ENCODE measurements at regions not wholly inside any gene's neighbourhood (a gene's known extent, or its start where the extent isn't known, plus 50 kb on each side); places are given as distances from the start of the nearest gene placed in this dataset.

DNA sequence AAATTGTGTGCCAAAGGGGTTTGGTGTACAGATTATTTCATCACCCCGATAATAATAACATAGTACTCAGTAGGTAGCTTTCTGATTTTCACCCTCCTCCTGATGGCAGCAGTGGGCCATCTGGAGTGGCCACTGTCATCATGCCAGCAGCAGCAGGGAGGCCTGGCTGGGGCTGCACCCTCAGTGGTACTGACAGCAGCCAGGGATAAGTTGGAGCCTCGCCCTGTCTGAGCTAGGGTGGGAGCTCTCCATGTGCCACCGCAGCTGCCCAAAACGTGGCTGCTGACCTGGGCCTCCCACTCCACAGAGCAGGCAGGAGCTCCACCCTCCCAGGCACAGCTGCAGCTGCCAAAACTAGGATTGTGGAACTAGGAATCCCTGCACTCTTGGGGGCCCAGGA is 700.8 kb upstream of the KCND2 start:
- Histone ChIP-seq H3K27ac (ENCODE audit: control insufficient read depth, insufficient read depth) (no peak overlapping the region), H3K9ac (ENCODE audit: control insufficient read depth, insufficient read depth, low read length) (no peak overlapping the region), H3K4me3 (no peak overlapping the region), H3K79me2 (ENCODE audit: control insufficient read depth, insufficient read depth, low read length) (no peaks in the 10 kb centered on the region), H3K4me1 (ENCODE audit: control insufficient read depth, insufficient read depth, low read length) (no peaks in the 10 kb centered on the region), H3K36me3 (ENCODE audit: control insufficient read depth in 2 of 2, insufficient read depth in 2 of 2, low read length in 1 of 2) (no peaks in the 10 kb centered on the region), H3K9me3 (replicated peaks; ENCODE audit: control insufficient read depth, insufficient read depth, low read length) (no peaks in the 10 kb centered on the region), H3K27me3 (replicated peaks in 1 of 2; ENCODE audit: control insufficient read depth in 2 of 2, insufficient read depth in 2 of 2, low read length in 1 of 2) (no peaks in the 10 kb centered on the region), H2AFZ (ENCODE audit: control insufficient read depth, low read depth, low read length) (no peak overlapping the region), H3K4me2 (ENCODE audit: control insufficient read depth, insufficient read depth) (no peak overlapping the region), H4K20me1 (ENCODE audit: control insufficient read depth, insufficient read depth) (no peaks in the 10 kb centered on the region)
- in situ Hi-C loops (cut with MboI), result no loop called here
- 11% methylated on average over 4 of the region's 4 CpGs for WGBS (ENCODE audit: insufficient coverage, insufficient replicate concordance, low lambda C conversion rate, missing lambda C conversion rate)
- POLR2A ChIA-PET, result no interaction called here
- SMC1A ChIA-PET (ENCODE audit: uncharacterized antibody, unreplicated experiment), result no interaction called here
- no peak for DNase-seq (ENCODE audit: low read depth, low spot score)
- no peak for FAIRE-seq
- TF ChIP-seq NR2C1 (IDR thresholded peaks at IDR 0.05) (no peak), IRF4 (IDR thresholded peaks at IDR 0.05; ENCODE audit: low read depth, low read length) (no peak), NKRF (conservative IDR thresholded peaks at IDR 0.05) (no peak), TARDBP (IDR thresholded peaks at IDR 0.05; ENCODE audit: borderline replicate concordance) (no peak), SMAD5 (IDR thresholded peaks at IDR 0.05; ENCODE audit: low read depth) (no peak), TCF7 (IDR thresholded peaks at IDR 0.05; ENCODE audit: borderline replicate concordance) (no peak), CBX3 (IDR thresholded peaks at IDR 0.05; ENCODE audit: borderline replicate concordance, low read depth) (no peak), EGR1 (IDR thresholded peaks at IDR 0.05; ENCODE audit: borderline replicate concordance in 1 of 2, low read depth in 2 of 2, low read length in 2 of 2) (no peak), RCOR1 (conservative IDR thresholded peaks at IDR 0.05; ENCODE audit: low read depth, low read length) (no peak), TBL1XR1 (IDR thresholded peaks at IDR 0.05; ENCODE audit: low read depth, low read length) (no peak), GABPA (IDR thresholded peaks at IDR 0.05; ENCODE audit: low read depth) (no peak)
- TF ChIP-seq, protein P1, sequence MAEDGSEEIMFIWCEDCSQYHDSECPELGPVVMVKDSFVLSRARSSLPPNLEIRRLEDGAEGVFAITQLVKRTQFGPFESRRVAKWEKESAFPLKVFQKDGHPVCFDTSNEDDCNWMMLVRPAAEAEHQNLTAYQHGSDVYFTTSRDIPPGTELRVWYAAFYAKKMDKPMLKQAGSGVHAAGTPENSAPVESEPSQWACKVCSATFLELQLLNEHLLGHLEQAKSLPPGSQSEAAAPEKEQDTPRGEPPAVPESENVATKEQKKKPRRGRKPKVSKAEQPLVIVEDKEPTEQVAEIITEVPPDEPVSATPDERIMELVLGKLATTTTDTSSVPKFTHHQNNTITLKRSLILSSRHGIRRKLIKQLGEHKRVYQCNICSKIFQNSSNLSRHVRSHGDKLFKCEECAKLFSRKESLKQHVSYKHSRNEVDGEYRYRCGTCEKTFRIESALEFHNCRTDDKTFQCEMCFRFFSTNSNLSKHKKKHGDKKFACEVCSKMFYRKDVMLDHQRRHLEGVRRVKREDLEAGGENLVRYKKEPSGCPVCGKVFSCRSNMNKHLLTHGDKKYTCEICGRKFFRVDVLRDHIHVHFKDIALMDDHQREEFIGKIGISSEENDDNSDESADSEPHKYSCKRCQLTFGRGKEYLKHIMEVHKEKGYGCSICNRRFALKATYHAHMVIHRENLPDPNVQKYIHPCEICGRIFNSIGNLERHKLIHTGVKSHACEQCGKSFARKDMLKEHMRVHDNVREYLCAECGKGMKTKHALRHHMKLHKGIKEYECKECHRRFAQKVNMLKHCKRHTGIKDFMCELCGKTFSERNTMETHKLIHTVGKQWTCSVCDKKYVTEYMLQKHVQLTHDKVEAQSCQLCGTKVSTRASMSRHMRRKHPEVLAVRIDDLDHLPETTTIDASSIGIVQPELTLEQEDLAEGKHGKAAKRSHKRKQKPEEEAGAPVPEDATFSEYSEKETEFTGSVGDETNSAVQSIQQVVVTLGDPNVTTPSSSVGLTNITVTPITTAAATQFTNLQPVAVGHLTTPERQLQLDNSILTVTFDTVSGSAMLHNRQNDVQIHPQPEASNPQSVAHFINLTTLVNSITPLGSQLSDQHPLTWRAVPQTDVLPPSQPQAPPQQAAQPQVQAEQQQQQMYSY (CRISPR knock-in tag; IDR thresholded peaks at IDR 0.05), result no peak
- TF ChIP-seq, protein P2, sequence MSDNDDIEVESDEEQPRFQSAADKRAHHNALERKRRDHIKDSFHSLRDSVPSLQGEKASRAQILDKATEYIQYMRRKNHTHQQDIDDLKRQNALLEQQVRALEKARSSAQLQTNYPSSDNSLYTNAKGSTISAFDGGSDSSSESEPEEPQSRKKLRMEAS (IDR thresholded peaks at IDR 0.05; ENCODE audit: low read depth, low read length), result no peak
- CTCF ChIA-PET, result interaction anchor here (1.3 kb wide), 1 partner anchor 70 kb away, joined by 3 read pairs; no protein-coding TSS in a partner anchor
- intact Hi-C loops (cut with micrococcal nuclease; ENCODE audit: unreplicated experiment), result no loop called here
- no TSS peak for BruUV-seq (replicated peaks)
- no peak for ATAC-seq
- RAD21 ChIA-PET (ENCODE audit: unreplicated experiment), result no interaction called here
